ENCODE measurements at regions not wholly inside any gene's neighbourhood (a gene's known extent, or its start where the extent isn't known, plus 50 kb on each side); places are given as distances from the start of the nearest gene placed in this dataset.
A peak's percentile ranks its signal among the peaks of the same experiment; 100 is the strongest.

DNA sequence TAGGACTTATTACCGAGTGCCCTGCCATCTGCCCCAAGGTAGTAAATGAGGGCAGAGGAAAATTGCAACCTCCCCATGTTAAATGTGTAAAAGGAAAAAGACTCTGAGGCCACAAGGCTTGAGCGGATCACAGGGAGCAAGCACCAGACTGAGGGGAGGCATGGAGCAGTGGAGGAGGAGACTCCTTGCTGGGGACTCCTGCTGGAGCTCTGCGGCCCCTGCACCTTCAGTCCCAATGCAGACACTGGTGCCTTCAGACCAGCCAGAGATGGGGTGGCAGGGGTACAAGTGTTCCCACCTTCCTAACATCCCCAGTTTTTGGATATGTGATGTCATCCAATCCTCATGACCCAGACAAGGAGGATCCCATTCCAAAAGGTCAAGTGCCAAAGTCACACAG lies 128.4 kb upstream of the NGF start:
- Mint-ChIP-seq H3K4me1 (peaks cover 0 to 2% of the 10 kb centered on the region in 2 experiments; a peak in 2 of 4 replicates), H3K27me3 (ENCODE audit: low read depth) (no peaks in the 10 kb centered on the region), H3K9me3 (no peaks in the 10 kb centered on the region), H3K4me3 (no peak overlapping the region), H3K27ac (no peak overlapping the region), H3K36me3 (ENCODE audit: insufficient read depth in 1 of 3, low read depth in 3 of 3) (no peaks in the 10 kb centered on the region)
- no peak overlapping the region for H3K56ac ChIP-seq (ENCODE audit: insufficient read length, low read depth, low read length)
- H3K79me2 ChIP-seq (ENCODE audit: insufficient read depth, low read length) = no peaks in the 10 kb centered on the region
- H2BK20ac ChIP-seq (ENCODE audit: low read depth, low read length, poor library complexity, severe bottlenecking) = no peak overlapping the region
- H3K9ac ChIP-seq (ENCODE audit: extremely low read depth, insufficient read length, low read length) = no peak overlapping the region
- H3K4ac ChIP-seq (ENCODE audit: low read depth, low read length) = no peak overlapping the region
- DNase-seq = peak; percentile 51
- no CpG with 5 or more reads among the region's 3 CpGs for WGBS (ENCODE audit: extremely low coverage, insufficient read length, low lambda C conversion rate)
- TF ChIP-seq, protein P1, sequence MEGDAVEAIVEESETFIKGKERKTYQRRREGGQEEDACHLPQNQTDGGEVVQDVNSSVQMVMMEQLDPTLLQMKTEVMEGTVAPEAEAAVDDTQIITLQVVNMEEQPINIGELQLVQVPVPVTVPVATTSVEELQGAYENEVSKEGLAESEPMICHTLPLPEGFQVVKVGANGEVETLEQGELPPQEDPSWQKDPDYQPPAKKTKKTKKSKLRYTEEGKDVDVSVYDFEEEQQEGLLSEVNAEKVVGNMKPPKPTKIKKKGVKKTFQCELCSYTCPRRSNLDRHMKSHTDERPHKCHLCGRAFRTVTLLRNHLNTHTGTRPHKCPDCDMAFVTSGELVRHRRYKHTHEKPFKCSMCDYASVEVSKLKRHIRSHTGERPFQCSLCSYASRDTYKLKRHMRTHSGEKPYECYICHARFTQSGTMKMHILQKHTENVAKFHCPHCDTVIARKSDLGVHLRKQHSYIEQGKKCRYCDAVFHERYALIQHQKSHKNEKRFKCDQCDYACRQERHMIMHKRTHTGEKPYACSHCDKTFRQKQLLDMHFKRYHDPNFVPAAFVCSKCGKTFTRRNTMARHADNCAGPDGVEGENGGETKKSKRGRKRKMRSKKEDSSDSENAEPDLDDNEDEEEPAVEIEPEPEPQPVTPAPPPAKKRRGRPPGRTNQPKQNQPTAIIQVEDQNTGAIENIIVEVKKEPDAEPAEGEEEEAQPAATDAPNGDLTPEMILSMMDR (conservative IDR thresholded peaks at IDR 0.05) = peak; percentile 39; the same call in 1 of the 3 replicates
- no peaks in the 10 kb centered on the region for H3K23me2 ChIP-seq (ENCODE audit: insufficient read length, low read depth, low read length, poor library complexity, severe bottlenecking)
- H3K18ac ChIP-seq (ENCODE audit: insufficient read length, low read depth, low read length) = no peak overlapping the region
- H2AK5ac ChIP-seq (ENCODE audit: insufficient read length, low read length) = no peak overlapping the region
- H2AFZ ChIP-seq (ENCODE audit: low read length) = no peak overlapping the region
- no peak overlapping the region for H2BK15ac ChIP-seq (ENCODE audit: low read depth, low read length)
- no peak overlapping the region for H4K5ac ChIP-seq (ENCODE audit: insufficient read length, low read depth, low read length)
- H2BK120ac ChIP-seq (ENCODE audit: low read depth, low read length, poor library complexity, severe bottlenecking) = no peak overlapping the region
- no peak overlapping the region for H4K91ac ChIP-seq (ENCODE audit: insufficient read length, low read depth, low read length)
- no peaks in the 10 kb centered on the region for H3K9me3 ChIP-seq (ENCODE audit: control insufficient read depth, low read depth, low read length)
- no peak overlapping the region for H3T11ph ChIP-seq (ENCODE audit: low read length)
- no peaks in the 10 kb centered on the region for H3K79me1 ChIP-seq (ENCODE audit: insufficient read depth, low read depth, low read length, poor library complexity, severe bottlenecking)
- no peaks in the 10 kb centered on the region for H3K4me1 ChIP-seq (ENCODE audit: insufficient read depth, low read length)
- H4K20me1 ChIP-seq (ENCODE audit: control insufficient read depth, insufficient read depth, insufficient read length) = no peaks in the 10 kb centered on the region
- no peak overlapping the region for H3K23ac ChIP-seq (ENCODE audit: insufficient read length, low read depth, low read length)
- no peaks in the 10 kb centered on the region; the same call in 1 of the 2 replicates for H3K27me3 ChIP-seq (ENCODE audit: insufficient read depth, low read length)
- no peak overlapping the region for H2BK12ac ChIP-seq (ENCODE audit: insufficient read length, low read depth, low read length)
- H3K27ac ChIP-seq (ENCODE audit: insufficient read length, low read depth, low read length) = no peak overlapping the region
- no peak overlapping the region for H3K14ac ChIP-seq (ENCODE audit: insufficient read depth, low read length)
- H3K4me2 ChIP-seq (ENCODE audit: insufficient read depth, insufficient read length, low read length) = no peak overlapping the region
- no peak overlapping the region for H4K8ac ChIP-seq (replicated peaks; ENCODE audit: insufficient read length, low read depth, low read length)
- H2BK5ac ChIP-seq (ENCODE audit: insufficient read length, low read length) = no peak overlapping the region

Data from H9 (cell line).